ENCODE measurements at regions not wholly inside any gene's neighbourhood (a gene's known extent, or its start where the extent isn't known, plus 50 kb on each side); places are given as distances from the start of the nearest gene placed in this dataset.

GRCh38 chr14:87084908-87085307 lies 908.1 kb downstream of the GALC start:
- TF ChIP-seq CTCF (conservative IDR thresholded peaks at IDR 0.05; ENCODE audit: control insufficient read depth, insufficient read depth, low read depth, low read length) = no peak
- H3K4me3 ChIP-seq (ENCODE audit: control insufficient read depth, low read depth, low read length) = no peak overlapping the region
- DNase-seq (ENCODE audit: low read depth) = no peak

- TF ChIP-seq CTCF (conservative IDR thresholded peaks at IDR 0.05; ENCODE audit: control insufficient read depth, insufficient read depth, low read depth, low read length) = no peak
- H3K4me3 ChIP-seq (ENCODE audit: control insufficient read depth, low read depth, low read length) = no peak overlapping the region
- no peak for DNase-seq (ENCODE audit: low read depth)
These were observed 910.1 kb downstream of the GALC start for GRCh38 chr14:87082917-87083316.

- DNase-seq (ENCODE audit: low read depth) = no peak
- TF ChIP-seq CTCF (conservative IDR thresholded peaks at IDR 0.05; ENCODE audit: control insufficient read depth, insufficient read depth, low read depth, low read length) = no peak
- H3K4me3 ChIP-seq (ENCODE audit: control insufficient read depth, low read depth, low read length) = no peak overlapping the region
These were observed 912.0 kb downstream of the GALC start for GRCh38 chr14:87081004-87081403.

- H3K4me3 ChIP-seq (ENCODE audit: control insufficient read depth, low read depth, low read length) = no peak overlapping the region
- no peak for DNase-seq (ENCODE audit: low read depth)
- no peak for TF ChIP-seq CTCF (conservative IDR thresholded peaks at IDR 0.05; ENCODE audit: control insufficient read depth, insufficient read depth, low read depth, low read length)
These were observed 912.8 kb downstream of the GALC start for GRCh38 chr14:87080146-87080545.

GRCh38 chr14:87079416-87079815 lies 913.6 kb downstream of the GALC start:
- no peak overlapping the region for H3K4me3 ChIP-seq (ENCODE audit: control insufficient read depth, low read depth, low read length)
- no peak for TF ChIP-seq CTCF (conservative IDR thresholded peaks at IDR 0.05; ENCODE audit: control insufficient read depth, insufficient read depth, low read depth, low read length)
- no peak for DNase-seq (ENCODE audit: low read depth)

GRCh38 chr14:87076922-87077321 lies 916.1 kb downstream of the GALC start:
- no peak for TF ChIP-seq CTCF (conservative IDR thresholded peaks at IDR 0.05; ENCODE audit: control insufficient read depth, insufficient read depth, low read depth, low read length)
- no peak overlapping the region for H3K4me3 ChIP-seq (ENCODE audit: control insufficient read depth, low read depth, low read length)
- no peak for DNase-seq (ENCODE audit: low read depth)

GRCh38 chr14:87076146-87076545 lies 916.8 kb downstream of the GALC start:
- TF ChIP-seq CTCF (conservative IDR thresholded peaks at IDR 0.05; ENCODE audit: control insufficient read depth, insufficient read depth, low read depth, low read length) = no peak
- no peak for DNase-seq (ENCODE audit: low read depth)
- no peak overlapping the region for H3K4me3 ChIP-seq (ENCODE audit: control insufficient read depth, low read depth, low read length)
